PC-9 (cell line): ENCODE measurements at regions not wholly inside any gene's neighbourhood (a gene's known extent, or its start where the extent isn't known, plus 50 kb on each side); places are given as distances from the start of the nearest gene placed in this dataset.
"Not testable (repeated sequence)": the region's sequence is repeated elsewhere in the genome, so short reads cannot be mapped to it uniquely, and the experiment has no call there.

Experiments
- BruUV-seq: library from RNA; stranded (reverse); fragments of 400-500 nt; replicated peaks from 2 replicates; lab custom pipeline; 2021; lab: Mats Ljungman, UMichigan
- CTCF ChIA-PET: fragments of 300-600 bp; sonication (Branson Sonifier 250); formaldehyde crosslinking; loops from one replicate; lab custom pipeline; 2022; ENCODE audit warnings: antibody characterized with exemption; lab: Charles Lee
- POLR2A ChIA-PET: fragments of 300-600 bp; sonication (Branson Sonifier 250); formaldehyde crosslinking; loops from one replicate; lab custom pipeline; 2022; ENCODE audit warnings: antibody characterized with exemption; ENCODE audit not compliant: unreplicated experiment; lab: Charles Lee
- DNase-seq, 2 experiments: peaks; one replicate each; pipeline versions ENCODE4 v3.0.0 to v3.0.0-alpha.2; 2015 to 2022; ENCODE audit warnings: mixed read lengths in 1 of 2
- H2AFZ ChIP-seq: fragments of 200-600 bp; sonication (generic); 2 replicates; pipeline ENCODE4 v1.8.1; 2017; ENCODE audit warnings: antibody characterized with exemption
- H3F3A ChIP-seq: fragments of 200-600 bp; sonication (generic); 2 replicates; pipeline ENCODE4 v1.8.1; 2017; ENCODE audit warnings: antibody characterized with exemption, mild to moderate bottlenecking, low read depth; ENCODE audit not compliant: insufficient read depth
- H3K27ac ChIP-seq: fragments of 200-600 bp; sonication (generic); 2 replicates; pipeline ENCODE4 v1.6.1; 2016; ENCODE audit warnings: mixed run types
- H3K27me3 ChIP-seq: fragments of 200-600 bp; sonication (generic); 2 replicates; pipeline ENCODE4 v1.6.1; 2016; ENCODE audit warnings: low read depth, mixed run types; ENCODE audit not compliant: insufficient read depth
- H3K36me3 ChIP-seq: fragments of 200-600 bp; sonication (generic); 2 replicates; pipeline ENCODE4 v1.6.1; 2016; ENCODE audit warnings: low read depth, mixed run types
- H3K4me1 ChIP-seq: fragments of 200-600 bp; sonication (generic); replicated peaks from 2 replicates; pipeline ENCODE4 v1.6.1; 2016; ENCODE audit warnings: mixed run types; ENCODE audit not compliant: insufficient read depth
- H3K4me2 ChIP-seq: fragments of 200-600 bp; sonication (generic); 2 replicates; pipeline ENCODE4 v1.6.1; 2017; ENCODE audit warnings: mixed run types
- H3K4me3 ChIP-seq: fragments of 200-600 bp; sonication (generic); 2 replicates; pipeline ENCODE4 v1.6.1; 2016; ENCODE audit warnings: mixed run types
- H3K79me2 ChIP-seq: fragments of 200-600 bp; sonication (generic); 2 replicates; pipeline ENCODE4 v1.6.1; 2017; ENCODE audit warnings: low read depth, mixed run types
- H3K9me2 ChIP-seq: fragments of 200-600 bp; sonication (generic); 2 replicates; pipeline ENCODE4 v1.8.1; 2017; ENCODE audit warnings: mild to moderate bottlenecking; ENCODE audit not compliant: insufficient read depth
- H3K9me3 ChIP-seq: fragments of 200-600 bp; sonication (generic); 2 replicates; pipeline ENCODE4 v1.8.1; 2016; ENCODE audit warnings: low read depth; ENCODE audit not compliant: insufficient read depth
- H4K20me1 ChIP-seq: fragments of 200-600 bp; sonication (generic); 2 replicates; pipeline ENCODE4 v1.8.1; 2017; ENCODE audit not compliant: insufficient read depth
- EZH2 ChIP-seq: fragments of 200-600 bp; sonication (generic); IDR thresholded peaks from 2 replicates; pipeline ENCODE4 v1.8.0; 2017; ENCODE audit warnings: antibody characterized with exemption, low read depth
- intact Hi-C: fragments of 100-400 bp; cut with micrococcal nuclease; formaldehyde crosslinking; loops from one replicate; pipeline ENCODE4 v1.10.0; 2022; ENCODE audit not compliant: unreplicated experiment
- TF ChIP-seq, protein P1 (sequence below): fragments of 200-600 bp; sonication (generic); conservative IDR thresholded peaks from 2 replicates; pipeline ENCODE4 v1.6.1; 2017; ENCODE audit warnings: mixed run types, antibody characterized with exemption, mild to moderate bottlenecking, moderate library complexity

DNA sequence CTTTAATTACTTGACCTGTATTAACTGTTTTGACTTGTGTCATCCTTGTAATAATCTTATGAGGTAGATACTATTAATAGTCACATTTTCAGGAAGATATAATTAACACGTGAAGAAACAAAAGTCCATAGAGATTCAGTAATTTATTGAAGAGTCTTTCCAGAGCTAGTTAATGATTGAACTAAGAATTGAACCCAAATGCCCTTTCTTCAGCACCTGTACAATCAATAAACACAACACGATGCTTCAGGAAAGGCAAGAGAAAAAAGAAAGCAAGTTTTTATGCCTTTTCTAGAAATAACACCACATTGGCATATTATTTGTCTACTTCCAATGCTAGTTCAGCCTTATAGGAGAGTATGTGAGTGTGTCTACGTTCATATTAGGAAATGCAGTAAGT lies 399.6 kb downstream of the NAF1 start:
- ChIA-PET POLR2A (no interaction called here), CTCF (no interaction called here)
- intact Hi-C loops = no loop called here
- Histone ChIP-seq H2AFZ (no peak overlapping the region), H3K79me2 (no peaks in the 10 kb centered on the region), H3K27me3 (no peaks in the 10 kb centered on the region), H3K4me1 (no peaks in the 10 kb centered on the region), H3K4me3 (no peak overlapping the region), H4K20me1 (no peaks in the 10 kb centered on the region), H3K36me3 (no peaks in the 10 kb centered on the region), H3K4me2 (no peak overlapping the region), H3F3A (no peaks in the 10 kb centered on the region), H3K27ac (no peak overlapping the region), H3K9me3 (no peaks in the 10 kb centered on the region), H3K9me2 (no peaks in the 10 kb centered on the region)
- BruUV-seq = no TSS peak
- TF ChIP-seq EZH2 = no peak
- TF ChIP-seq, protein P1, sequence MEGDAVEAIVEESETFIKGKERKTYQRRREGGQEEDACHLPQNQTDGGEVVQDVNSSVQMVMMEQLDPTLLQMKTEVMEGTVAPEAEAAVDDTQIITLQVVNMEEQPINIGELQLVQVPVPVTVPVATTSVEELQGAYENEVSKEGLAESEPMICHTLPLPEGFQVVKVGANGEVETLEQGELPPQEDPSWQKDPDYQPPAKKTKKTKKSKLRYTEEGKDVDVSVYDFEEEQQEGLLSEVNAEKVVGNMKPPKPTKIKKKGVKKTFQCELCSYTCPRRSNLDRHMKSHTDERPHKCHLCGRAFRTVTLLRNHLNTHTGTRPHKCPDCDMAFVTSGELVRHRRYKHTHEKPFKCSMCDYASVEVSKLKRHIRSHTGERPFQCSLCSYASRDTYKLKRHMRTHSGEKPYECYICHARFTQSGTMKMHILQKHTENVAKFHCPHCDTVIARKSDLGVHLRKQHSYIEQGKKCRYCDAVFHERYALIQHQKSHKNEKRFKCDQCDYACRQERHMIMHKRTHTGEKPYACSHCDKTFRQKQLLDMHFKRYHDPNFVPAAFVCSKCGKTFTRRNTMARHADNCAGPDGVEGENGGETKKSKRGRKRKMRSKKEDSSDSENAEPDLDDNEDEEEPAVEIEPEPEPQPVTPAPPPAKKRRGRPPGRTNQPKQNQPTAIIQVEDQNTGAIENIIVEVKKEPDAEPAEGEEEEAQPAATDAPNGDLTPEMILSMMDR = no peak
- DNase-seq = no peak

DNA sequence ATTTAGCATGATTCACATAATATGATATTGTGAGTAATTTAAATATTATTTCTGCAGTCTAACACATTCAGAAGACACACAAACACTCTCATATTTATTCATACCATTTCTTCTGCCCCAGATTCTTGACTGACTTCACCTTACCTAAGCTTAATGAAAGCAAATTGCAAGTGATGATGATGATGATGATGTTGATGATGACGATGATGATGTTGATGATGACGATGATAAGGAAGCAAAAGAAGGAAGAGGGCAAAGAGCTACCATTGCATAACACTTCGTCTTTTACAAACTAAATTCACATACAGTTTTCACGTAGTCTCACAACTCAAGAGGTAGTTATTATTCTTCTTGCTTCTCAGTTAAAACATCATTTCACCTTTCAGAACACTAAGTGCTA lies 404.7 kb downstream of the NAF1 start:
- POLR2A ChIA-PET = no interaction called here
- H3K4me3 ChIP-seq = no peak overlapping the region
- no peaks in the 10 kb centered on the region for H3F3A ChIP-seq
- no peak for DNase-seq
- intact Hi-C loops = no loop called here
- no peaks in the 10 kb centered on the region for H3K27me3 ChIP-seq
- no peaks in the 10 kb centered on the region for H3K4me1 ChIP-seq
- no TSS peak for BruUV-seq
- H3K79me2 ChIP-seq = no peaks in the 10 kb centered on the region
- no peaks in the 10 kb centered on the region for H4K20me1 ChIP-seq
- TF ChIP-seq, protein P1 = no peak
- TF ChIP-seq EZH2 = no peak
- no peak overlapping the region for H2AFZ ChIP-seq
- no peaks in the 10 kb centered on the region for H3K9me2 ChIP-seq
- no peak overlapping the region for H3K27ac ChIP-seq
- H3K4me2 ChIP-seq = no peak overlapping the region
- CTCF ChIA-PET = no interaction called here
- no peaks in the 10 kb centered on the region for H3K36me3 ChIP-seq
- no peaks in the 10 kb centered on the region for H3K9me3 ChIP-seq

DNA sequence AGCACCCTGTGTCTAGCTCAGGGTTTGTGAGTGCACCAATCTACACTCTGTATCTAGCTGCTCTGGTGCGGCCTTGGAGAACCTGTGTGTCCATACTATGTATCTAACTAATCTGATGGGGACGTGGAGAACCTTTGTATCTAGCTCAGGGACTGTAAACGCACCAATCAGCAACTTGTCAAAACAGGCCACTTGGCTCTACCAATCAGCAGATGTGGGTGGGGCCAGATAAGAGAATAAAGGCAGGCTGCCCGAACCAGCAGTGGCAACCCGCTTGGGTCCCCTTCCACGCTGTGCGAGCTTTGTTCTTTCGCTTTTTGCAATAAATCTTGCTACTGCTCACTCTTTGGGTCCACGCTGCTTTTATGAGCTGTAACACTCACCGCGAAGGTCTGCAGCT lies 426.5 kb downstream of the NAF1 start:
- H3K27me3 ChIP-seq, CTCF ChIA-PET, POLR2A ChIA-PET, intact Hi-C loops, H3K9me2 ChIP-seq, H3K36me3 ChIP-seq, H3K4me2 ChIP-seq, H3K79me2 ChIP-seq, H3K27ac ChIP-seq, H3F3A ChIP-seq, H3K9me3 ChIP-seq, H2AFZ ChIP-seq, BruUV-seq, H3K4me3 ChIP-seq, DNase-seq, H3K4me1 ChIP-seq, H4K20me1 ChIP-seq: not testable (repeated sequence)

DNA sequence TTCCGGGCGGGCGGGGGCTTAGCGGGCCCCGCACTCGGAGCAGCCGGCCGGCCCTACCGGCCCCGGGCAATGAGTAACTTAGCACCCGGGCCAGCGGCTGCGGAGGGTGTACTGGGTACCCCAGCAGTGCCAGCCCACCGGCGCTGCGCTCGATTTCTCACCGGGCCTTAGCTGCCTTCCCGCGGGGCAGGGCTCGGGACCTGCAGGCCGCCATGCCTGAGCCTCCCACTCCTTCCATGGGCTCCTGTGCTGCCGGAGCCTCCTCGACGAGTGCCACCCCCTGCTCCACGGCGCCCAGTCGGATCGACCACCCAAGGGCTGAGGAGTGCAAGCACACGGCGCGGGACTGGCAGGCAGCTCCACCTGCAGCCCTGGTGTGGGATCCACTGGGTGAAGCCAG lies 427.1 kb downstream of the NAF1 start:
- H3K27ac ChIP-seq, H3K79me2 ChIP-seq, H3K4me1 ChIP-seq, H3K36me3 ChIP-seq, H2AFZ ChIP-seq, H4K20me1 ChIP-seq, H3K27me3 ChIP-seq, POLR2A ChIA-PET, H3F3A ChIP-seq, H3K9me2 ChIP-seq, BruUV-seq, CTCF ChIA-PET, H3K4me3 ChIP-seq, H3K4me2 ChIP-seq, DNase-seq, H3K9me3 ChIP-seq, intact Hi-C loops: not testable (repeated sequence)
